D341Med (cell line): ENCODE measurements at regions not wholly inside any gene's neighbourhood (a gene's known extent, or its start where the extent isn't known, plus 50 kb on each side); places are given as distances from the start of the nearest gene placed in this dataset.

Experiments
- DNase-seq: peaks from one replicate; pipeline ENCODE4 v3.0.0; 2012; ENCODE audit warnings: low spot score

- no peak for DNase-seq
These were observed 288.0 kb downstream of the ADGB start for GRCh38 chr6:146886587-146887446.

- DNase-seq: no peak
These were observed 288.8 kb downstream of the ADGB start for GRCh38 chr6:146887447-146888077.

- no peak for DNase-seq
These were observed 290.5 kb downstream of the ADGB start for GRCh38 chr6:146889303-146889702.

GRCh38 chr6:146890172-146890571, 291.4 kb downstream of the ADGB start:
- no peak for DNase-seq

- DNase-seq: no peak
These were observed 292.1 kb downstream of the ADGB start for GRCh38 chr6:146890644-146891434.

GRCh38 chr6:146891615-146892265, 293.0 kb downstream of the ADGB start:
- DNase-seq: no peak

GRCh38 chr6:146892283-146892612, 293.5 kb downstream of the ADGB start:
- DNase-seq: no peak

- no peak for DNase-seq
These were observed 294.0 kb downstream of the ADGB start for GRCh38 chr6:146892613-146893401.

GRCh38 chr6:146893690-146894089, 294.9 kb downstream of the ADGB start:
- no peak for DNase-seq

GRCh38 chr6:146894624-146895023, 295.9 kb downstream of the ADGB start:
- DNase-seq: no peak

- no peak for DNase-seq
These were observed 296.5 kb downstream of the ADGB start for GRCh38 chr6:146895101-146895771.

- DNase-seq: no peak
These were observed 296.9 kb downstream of the ADGB start for GRCh38 chr6:146895772-146896061.

- no peak for DNase-seq
These were observed 297.5 kb downstream of the ADGB start for GRCh38 chr6:146896062-146896813.

- no peak for DNase-seq
These were observed 298.4 kb downstream of the ADGB start for GRCh38 chr6:146896960-146897701.

- no peak for DNase-seq
These were observed 299.5 kb downstream of the ADGB start for GRCh38 chr6:146898069-146898887.

- no peak for DNase-seq
These were observed 300.1 kb downstream of the ADGB start for GRCh38 chr6:146898888-146899227.

- DNase-seq: no peak
These were observed 302.0 kb upstream of the STXBP5 start for GRCh38 chr6:146901940-146902816.

- no peak for DNase-seq
These were observed 301.4 kb upstream of the STXBP5 start for GRCh38 chr6:146902846-146903245.
